IPS DF 19.7 (cell line): ENCODE measurements at regions not wholly inside any gene's neighbourhood (a gene's known extent, or its start where the extent isn't known, plus 50 kb on each side); places are given as distances from the start of the nearest gene placed in this dataset.

Experiments used
- DNase-seq: peaks from one replicate; pipeline ENCODE4 v3.0.0-alpha.2; 2013; ENCODE audit warnings: low read depth, low spot score

- no peak for DNase-seq
Measured at GRCh38 chrX:124524852-124525251, 178.5 kb downstream of the SH2D1A start.

- DNase-seq, result no peak
Measured at GRCh38 chrX:124529786-124530185, 183.4 kb downstream of the SH2D1A start.

- no peak for DNase-seq
Measured at GRCh38 chrX:124530803-124531202, 184.4 kb downstream of the SH2D1A start.

GRCh38 chrX:124534536-124534935 lies 188.2 kb downstream of the SH2D1A start:
- DNase-seq, result peak; percentile 9

- DNase-seq, result no peak
Measured at GRCh38 chrX:124540474-124540873, 194.1 kb downstream of the SH2D1A start.

- no peak for DNase-seq
Measured at GRCh38 chrX:124548571-124548970, 202.2 kb downstream of the SH2D1A start.

- DNase-seq, result no peak
Measured at GRCh38 chrX:124555036-124555595, 208.8 kb downstream of the SH2D1A start.

- DNase-seq, result no peak
Measured at GRCh38 chrX:124557976-124558375, 211.6 kb downstream of the SH2D1A start.

GRCh38 chrX:124573468-124573867 lies 227.1 kb downstream of the SH2D1A start:
- no peak for DNase-seq

- no peak for DNase-seq
Measured at GRCh38 chrX:124592744-124593143, 246.4 kb downstream of the SH2D1A start.

- no peak for DNase-seq
Measured at GRCh38 chrX:124594017-124594651, 247.8 kb downstream of the SH2D1A start.

- DNase-seq, result no peak
Measured at GRCh38 chrX:124605511-124605910, 259.1 kb downstream of the SH2D1A start.

- DNase-seq, result no peak
Measured at GRCh38 chrX:124606724-124607123, 260.4 kb downstream of the SH2D1A start.

- no peak for DNase-seq
Measured at GRCh38 chrX:124619710-124620109, 273.3 kb downstream of the SH2D1A start.

- no peak for DNase-seq
Measured at GRCh38 chrX:124634363-124634762, 288.0 kb downstream of the SH2D1A start.

GRCh38 chrX:124641737-124642491 lies 295.6 kb downstream of the SH2D1A start:
- DNase-seq, result no peak

- DNase-seq, result no peak
Measured at GRCh38 chrX:124646403-124646802, 300.0 kb downstream of the SH2D1A start.

GRCh38 chrX:124651031-124651430 lies 304.7 kb downstream of the SH2D1A start:
- no peak for DNase-seq

GRCh38 chrX:124665621-124666400 lies 319.4 kb downstream of the SH2D1A start:
- DNase-seq, result no peak

- DNase-seq, result no peak
Measured at GRCh38 chrX:124679199-124679598, 332.8 kb downstream of the SH2D1A start.

- DNase-seq, result no peak
Measured at GRCh38 chrX:124680287-124680686, 333.9 kb downstream of the SH2D1A start.

- no peak for DNase-seq
Measured at GRCh38 chrX:124690495-124690894, 344.1 kb downstream of the SH2D1A start.
